ENCODE measurements at regions not wholly inside any gene's neighbourhood (a gene's known extent, or its start where the extent isn't known, plus 50 kb on each side); places are given as distances from the start of the nearest gene placed in this dataset.

GRCh38 chr2:118241128-118241527, 152.9 kb downstream of the INSIG2 start:
- Histone ChIP-seq H3K4me3 (ENCODE audit: low read length) (no peak overlapping the region), H3K4me1 (ENCODE audit: control insufficient read depth, low read depth, low read length) (no peaks in the 10 kb centered on the region), H4K5ac (ENCODE audit: low read length) (no peak overlapping the region), H2AK5ac (ENCODE audit: low read length) (no peak overlapping the region), H2BK5ac (ENCODE audit: low read length) (no peak overlapping the region), H3K79me2 (ENCODE audit: control insufficient read depth, insufficient read depth, low read length) (no peaks in the 10 kb centered on the region), H3K56ac (ENCODE audit: low read length) (no peak overlapping the region), H3K9ac (ENCODE audit: low read length) (no peak overlapping the region), H2BK15ac (replicated peaks; ENCODE audit: low read depth) (no peak overlapping the region), H3K79me1 (ENCODE audit: low read length) (no peaks in the 10 kb centered on the region), H3K4ac (ENCODE audit: low read depth, low read length) (no peak overlapping the region), H3K36me3 (ENCODE audit: control insufficient read depth, insufficient read depth, low read length) (no peaks in the 10 kb centered on the region), H2BK120ac (ENCODE audit: low read depth, low read length) (no peak overlapping the region), H4K8ac (ENCODE audit: low read depth, low read length) (no peak overlapping the region), H3K18ac (ENCODE audit: low read length) (no peak overlapping the region), H3K27me3 (ENCODE audit: insufficient read depth, low read length, poor library complexity) (no peaks in the 10 kb centered on the region), H3K27ac (ENCODE audit: low read depth, low read length) (no peak overlapping the region), H3K23ac (ENCODE audit: low read length) (no peak overlapping the region), H3K4me2 (ENCODE audit: low read length) (no peak overlapping the region)
- WGBS (ENCODE audit: extremely low coverage, insufficient coverage, low lambda C conversion rate) = no CpG with 5 or more reads among the region's 8 CpGs
- DNase-seq = no peak

- Histone ChIP-seq H3K18ac (ENCODE audit: low read length) (no peak overlapping the region), H2BK15ac (replicated peaks; ENCODE audit: low read depth) (no peak overlapping the region), H2BK120ac (ENCODE audit: low read depth, low read length) (no peak overlapping the region), H3K79me1 (ENCODE audit: low read length) (no peaks in the 10 kb centered on the region), H2AK5ac (ENCODE audit: low read length) (no peak overlapping the region), H3K9ac (ENCODE audit: low read length) (no peak overlapping the region), H3K4me1 (ENCODE audit: control insufficient read depth, low read depth, low read length) (no peaks in the 10 kb centered on the region), H3K79me2 (ENCODE audit: control insufficient read depth, insufficient read depth, low read length) (no peaks in the 10 kb centered on the region), H3K4me3 (ENCODE audit: low read length) (no peak overlapping the region), H4K5ac (ENCODE audit: low read length) (no peak overlapping the region), H4K8ac (ENCODE audit: low read depth, low read length) (no peak overlapping the region), H3K4ac (ENCODE audit: low read depth, low read length) (no peak overlapping the region), H3K23ac (ENCODE audit: low read length) (no peak overlapping the region), H2BK5ac (ENCODE audit: low read length) (no peak overlapping the region), H3K4me2 (ENCODE audit: low read length) (no peak overlapping the region), H3K56ac (ENCODE audit: low read length) (no peak overlapping the region), H3K27me3 (ENCODE audit: insufficient read depth, low read length, poor library complexity) (no peaks in the 10 kb centered on the region), H3K36me3 (ENCODE audit: control insufficient read depth, insufficient read depth, low read length) (no peaks in the 10 kb centered on the region), H3K27ac (ENCODE audit: low read depth, low read length) (no peak overlapping the region)
- no peak for DNase-seq
- WGBS (ENCODE audit: extremely low coverage, insufficient coverage, low lambda C conversion rate) = no CpG with 5 or more reads among the region's 2 CpGs
Observed at GRCh38 chr2:118240276-118240675, 152.0 kb downstream of the INSIG2 start.

- H3K4me2 ChIP-seq (ENCODE audit: low read length) = no peak overlapping the region
- H3K36me3 ChIP-seq (ENCODE audit: control insufficient read depth, insufficient read depth, low read length) = no peaks in the 10 kb centered on the region
- no peak overlapping the region for H3K27ac ChIP-seq (ENCODE audit: low read depth, low read length)
- H4K5ac ChIP-seq (ENCODE audit: low read length) = no peak overlapping the region
- H2BK15ac ChIP-seq (replicated peaks; ENCODE audit: low read depth) = no peak overlapping the region
- H3K79me1 ChIP-seq (ENCODE audit: low read length) = no peaks in the 10 kb centered on the region
- no peak overlapping the region for H3K4ac ChIP-seq (ENCODE audit: low read depth, low read length)
- H2AK5ac ChIP-seq (ENCODE audit: low read length) = no peak overlapping the region
- no peak overlapping the region for H3K56ac ChIP-seq (ENCODE audit: low read length)
- H3K4me1 ChIP-seq (ENCODE audit: control insufficient read depth, low read depth, low read length) = no peaks in the 10 kb centered on the region
- H3K27me3 ChIP-seq (ENCODE audit: insufficient read depth, low read length, poor library complexity) = no peaks in the 10 kb centered on the region
- no peak for DNase-seq
- no peak overlapping the region for H3K18ac ChIP-seq (ENCODE audit: low read length)
- H3K23ac ChIP-seq (ENCODE audit: low read length) = no peak overlapping the region
- H2BK5ac ChIP-seq (ENCODE audit: low read length) = no peak overlapping the region
- no peak overlapping the region for H2BK120ac ChIP-seq (ENCODE audit: low read depth, low read length)
- no peak overlapping the region for H4K8ac ChIP-seq (ENCODE audit: low read depth, low read length)
- H3K4me3 ChIP-seq (ENCODE audit: low read length) = no peak overlapping the region
- no CpG with 5 or more reads among the region's 5 CpGs for WGBS (ENCODE audit: extremely low coverage, insufficient coverage, low lambda C conversion rate)
- no peaks in the 10 kb centered on the region for H3K79me2 ChIP-seq (ENCODE audit: control insufficient read depth, insufficient read depth, low read length)
- no peak overlapping the region for H3K9ac ChIP-seq (ENCODE audit: low read length)
Observed at GRCh38 chr2:118239284-118239683, 151.0 kb downstream of the INSIG2 start.

DNA sequence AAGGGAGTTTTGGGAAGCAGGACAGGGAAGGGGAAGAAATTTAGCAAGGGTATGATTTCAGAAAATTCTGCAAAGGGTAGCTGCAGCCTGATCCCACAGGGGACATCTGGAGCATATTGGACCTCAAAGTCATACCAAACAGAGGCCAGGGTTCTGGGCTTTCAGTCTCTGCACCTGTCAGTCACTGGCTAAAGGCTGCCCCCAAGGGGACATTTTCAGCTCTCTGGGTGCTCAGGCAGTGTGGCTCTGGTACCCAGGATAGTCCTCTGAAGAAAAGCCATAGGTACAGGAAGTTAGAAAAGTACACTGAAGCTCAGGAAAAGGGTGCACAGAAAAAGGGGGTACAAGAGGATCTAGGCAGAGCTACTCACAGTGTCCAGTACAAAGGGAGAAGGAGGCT, 149.2 kb downstream of the INSIG2 start:
- H3K4me1 ChIP-seq (ENCODE audit: control insufficient read depth, low read depth, low read length) = no peaks in the 10 kb centered on the region
- H3K4me3 ChIP-seq (ENCODE audit: low read length) = no peak overlapping the region
- no peaks in the 10 kb centered on the region for H3K27me3 ChIP-seq (ENCODE audit: insufficient read depth, low read length, poor library complexity)
- H3K27ac ChIP-seq (ENCODE audit: low read depth, low read length) = no peak overlapping the region
- no peaks in the 10 kb centered on the region for H3K36me3 ChIP-seq (ENCODE audit: control insufficient read depth, insufficient read depth, low read length)
- no peak overlapping the region for H3K23ac ChIP-seq (ENCODE audit: low read length)
- H3K56ac ChIP-seq (ENCODE audit: low read length) = no peak overlapping the region
- H3K9ac ChIP-seq (ENCODE audit: low read length) = no peak overlapping the region
- no peaks in the 10 kb centered on the region for H3K79me1 ChIP-seq (ENCODE audit: low read length)
- H3K4ac ChIP-seq (ENCODE audit: low read depth, low read length) = no peak overlapping the region
- H2BK15ac ChIP-seq (replicated peaks; ENCODE audit: low read depth) = no peak overlapping the region
- no peak overlapping the region for H2BK5ac ChIP-seq (ENCODE audit: low read length)
- H3K18ac ChIP-seq (ENCODE audit: low read length) = no peak overlapping the region
- no peak overlapping the region for H2BK120ac ChIP-seq (ENCODE audit: low read depth, low read length)
- H3K4me2 ChIP-seq (ENCODE audit: low read length) = no peak overlapping the region
- H3K79me2 ChIP-seq (ENCODE audit: control insufficient read depth, insufficient read depth, low read length) = no peaks in the 10 kb centered on the region
- H2AK5ac ChIP-seq (ENCODE audit: low read length) = no peak overlapping the region
- DNase-seq = no peak
- no peak overlapping the region for H4K5ac ChIP-seq (ENCODE audit: low read length)
- H4K8ac ChIP-seq (ENCODE audit: low read depth, low read length) = no peak overlapping the region

DNA sequence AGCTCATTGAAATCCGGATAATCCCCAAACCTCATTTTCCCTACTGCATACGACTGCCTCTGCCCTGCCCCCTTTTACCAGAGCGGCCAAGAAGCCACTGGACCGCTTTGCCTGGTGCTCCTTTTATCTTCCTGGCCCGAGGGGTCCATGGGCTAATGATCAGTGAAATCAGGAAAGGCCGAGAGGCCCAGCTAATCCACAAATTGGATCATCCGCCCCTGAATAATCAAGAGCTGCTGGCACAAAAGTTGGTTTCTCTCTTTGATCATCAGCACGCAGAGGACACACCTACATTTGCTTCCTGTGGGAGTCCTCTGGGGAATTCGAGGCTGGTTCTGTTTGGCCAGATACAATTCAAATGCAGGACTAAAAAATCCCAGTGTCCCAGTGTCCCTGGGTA, 144.5 kb downstream of the INSIG2 start:
- Histone ChIP-seq H3K56ac (ENCODE audit: low read length) (no peak overlapping the region), H3K79me1 (ENCODE audit: low read length) (no peaks in the 10 kb centered on the region), H3K79me2 (ENCODE audit: control insufficient read depth, insufficient read depth, low read length) (no peaks in the 10 kb centered on the region), H4K5ac (ENCODE audit: low read length) (no peak overlapping the region), H3K36me3 (ENCODE audit: control insufficient read depth, insufficient read depth, low read length) (no peaks in the 10 kb centered on the region), H3K18ac (ENCODE audit: low read length) (no peak overlapping the region), H2BK5ac (ENCODE audit: low read length) (no peak overlapping the region), H4K8ac (ENCODE audit: low read depth, low read length) (no peak overlapping the region), H3K4me3 (ENCODE audit: low read length) (no peak overlapping the region), H2BK15ac (replicated peaks; ENCODE audit: low read depth) (no peak overlapping the region), H2AK5ac (ENCODE audit: low read length) (no peak overlapping the region), H3K27me3 (ENCODE audit: insufficient read depth, low read length, poor library complexity) (no peaks in the 10 kb centered on the region), H3K4ac (ENCODE audit: low read depth, low read length) (no peak overlapping the region), H3K4me1 (ENCODE audit: control insufficient read depth, low read depth, low read length) (no peaks in the 10 kb centered on the region), H3K9ac (ENCODE audit: low read length) (no peak overlapping the region), H3K27ac (ENCODE audit: low read depth, low read length) (no peak overlapping the region), H2BK120ac (ENCODE audit: low read depth, low read length) (no peak overlapping the region), H3K4me2 (ENCODE audit: low read length) (no peak overlapping the region), H3K23ac (ENCODE audit: low read length) (no peak overlapping the region)
- WGBS (ENCODE audit: extremely low coverage, insufficient coverage, low lambda C conversion rate) = no CpG with 5 or more reads among the region's 9 CpGs
- DNase-seq = peak; percentile 56

DNA sequence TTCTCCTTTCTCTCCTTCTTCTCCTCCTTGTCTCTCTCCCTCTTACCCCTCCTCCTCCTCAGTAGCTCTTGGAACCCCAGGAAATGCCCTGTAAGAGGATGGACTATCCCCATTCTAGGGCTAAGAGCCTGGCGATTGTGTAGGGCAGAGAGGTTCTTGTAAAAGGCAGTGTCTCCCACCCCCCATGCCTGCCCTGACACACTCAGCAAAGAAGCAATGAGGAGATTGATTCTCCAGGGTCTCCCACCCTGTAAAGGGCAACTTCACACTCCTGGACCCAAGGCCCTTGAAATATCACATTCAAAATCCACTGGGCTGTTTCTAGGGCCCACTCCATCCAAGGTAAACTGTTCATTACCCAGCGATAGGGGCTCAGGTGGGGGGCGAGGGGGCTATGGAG, 144.1 kb downstream of the INSIG2 start:
- Histone ChIP-seq H2BK15ac (replicated peaks; ENCODE audit: low read depth) (no peak overlapping the region), H3K27me3 (ENCODE audit: insufficient read depth, low read length, poor library complexity) (no peaks in the 10 kb centered on the region), H3K4me2 (ENCODE audit: low read length) (no peak overlapping the region), H3K4me3 (ENCODE audit: low read length) (no peak overlapping the region), H3K4ac (ENCODE audit: low read depth, low read length) (no peak overlapping the region), H2BK5ac (ENCODE audit: low read length) (no peak overlapping the region), H3K56ac (ENCODE audit: low read length) (no peak overlapping the region), H3K9ac (ENCODE audit: low read length) (no peak overlapping the region), H3K36me3 (ENCODE audit: control insufficient read depth, insufficient read depth, low read length) (no peaks in the 10 kb centered on the region), H3K79me2 (ENCODE audit: control insufficient read depth, insufficient read depth, low read length) (no peaks in the 10 kb centered on the region), H3K79me1 (ENCODE audit: low read length) (no peaks in the 10 kb centered on the region), H4K5ac (ENCODE audit: low read length) (no peak overlapping the region), H3K18ac (ENCODE audit: low read length) (no peak overlapping the region), H2BK120ac (ENCODE audit: low read depth, low read length) (no peak overlapping the region), H3K27ac (ENCODE audit: low read depth, low read length) (no peak overlapping the region), H3K4me1 (ENCODE audit: control insufficient read depth, low read depth, low read length) (no peaks in the 10 kb centered on the region), H4K8ac (ENCODE audit: low read depth, low read length) (no peak overlapping the region), H2AK5ac (ENCODE audit: low read length) (no peak overlapping the region), H3K23ac (ENCODE audit: low read length) (no peak overlapping the region)
- no CpG with 5 or more reads among the region's 3 CpGs for WGBS (ENCODE audit: extremely low coverage, insufficient coverage, low lambda C conversion rate)
- no peak for DNase-seq
